Neuronal stem cell (in vitro differentiated cells): ENCODE measurements at regions not wholly inside any gene's neighbourhood (a gene's known extent, or its start where the extent isn't known, plus 50 kb on each side); places are given as distances from the start of the nearest gene placed in this dataset.
"Not testable (repeated sequence)": the region's sequence is repeated elsewhere in the genome, so short reads cannot be mapped to it uniquely, and the experiment has no call there.

ENCODE experiments used
- DNase-seq: peaks from one replicate; pipeline ENCODE4 v3.0.0-alpha.2; 2013; ENCODE audit warnings: low spot score
- H2AFZ ChIP-seq: one replicate; pipeline ENCODE4 v1.6.1; 2013; ENCODE audit warnings: mild to moderate bottlenecking, low read length, inconsistent platforms
- H2AK5ac ChIP-seq: 2 replicates; pipeline ENCODE4 v1.6.1; 2013; ENCODE audit warnings: low read depth, mild to moderate bottlenecking, inconsistent platforms, low read length, moderate library complexity, mixed read lengths
- H2BK120ac ChIP-seq: 2 replicates; pipeline ENCODE4 v1.6.1; 2013; ENCODE audit warnings: low read depth, mild to moderate bottlenecking, inconsistent platforms, low read length, moderate library complexity, mixed read lengths
- H2BK12ac ChIP-seq: one replicate; pipeline ENCODE4 v1.6.1; 2013; ENCODE audit warnings: low read length, inconsistent platforms
- H2BK15ac ChIP-seq: 2 replicates; pipeline ENCODE4 v1.6.1; 2013; ENCODE audit warnings: mild to moderate bottlenecking, low read length, inconsistent platforms, mixed read lengths
- H2BK5ac ChIP-seq: one replicate; pipeline ENCODE4 v1.6.1; 2013; ENCODE audit warnings: inconsistent platforms, mild to moderate bottlenecking, low read length, moderate library complexity
- H3K14ac ChIP-seq: one replicate; pipeline ENCODE4 v1.6.1; 2013; ENCODE audit warnings: low read length, inconsistent platforms
- H3K18ac ChIP-seq: 2 replicates; pipeline ENCODE4 v1.6.1; 2013; ENCODE audit warnings: low read length, inconsistent platforms
- H3K23ac ChIP-seq: 2 replicates; pipeline ENCODE4 v1.6.1; 2013; ENCODE audit warnings: low read depth, mild to moderate bottlenecking, mixed read lengths, low read length, inconsistent platforms; ENCODE audit not compliant: poor library complexity
- H3K27ac ChIP-seq: replicated peaks from 3 replicates; pipeline ENCODE4 v1.5.1; 2013; ENCODE audit warnings: low read length, inconsistent platforms
- H3K27me3 ChIP-seq, 3 experiments: 2 replicates each; pipeline ENCODE4 v1.6.1; 2013; ENCODE audit warnings: low read length in 3 of 3, mild to moderate bottlenecking in 2 of 3, inconsistent platforms in 1 of 3, low read depth in 1 of 3, mixed read lengths in 1 of 3, moderate library complexity in 1 of 3; ENCODE audit not compliant: control insufficient read depth in 3 of 3, insufficient read depth in 3 of 3
- H3K36me3 ChIP-seq, 2 donors: replicated peaks in 1 of 2; 2 replicates each; pipeline ENCODE4 v1.6.1; 2013; ENCODE audit warnings: low read length in 2 of 2; ENCODE audit not compliant: control insufficient read depth in 2 of 2, insufficient read depth in 2 of 2
- H3K4ac ChIP-seq: 2 replicates; pipeline ENCODE4 v1.6.1; 2013; ENCODE audit warnings: inconsistent platforms, mild to moderate bottlenecking, low read length, moderate library complexity
- H3K4me1 ChIP-seq, 2 donors: 1 replicate in 1 of 2; 2 replicates in 1 of 2; pipeline ENCODE4 v1.6.1; 2013; ENCODE audit warnings: low read length in 2 of 2, low read depth in 1 of 2; ENCODE audit not compliant: control insufficient read depth in 2 of 2, insufficient read depth in 1 of 2
- H3K4me2 ChIP-seq: one replicate; pipeline ENCODE4 v1.6.1; 2013; ENCODE audit warnings: mild to moderate bottlenecking, low read length, inconsistent platforms; ENCODE audit not compliant: insufficient read depth, poor library complexity, severe bottlenecking
- H3K4me3 ChIP-seq, 2 donors: 2 replicates each; pipeline ENCODE4 v1.5.1; 2013; ENCODE audit warnings: low read length in 2 of 2, mild to moderate bottlenecking in 2 of 2, inconsistent platforms in 1 of 2, moderate library complexity in 1 of 2
- H3K79me1 ChIP-seq: one replicate; pipeline ENCODE4 v1.6.1; 2013; ENCODE audit warnings: low read depth, mild to moderate bottlenecking, inconsistent platforms, low read length, moderate library complexity
- H3K9ac ChIP-seq: one replicate; pipeline ENCODE4 v1.6.1; 2013; ENCODE audit warnings: mild to moderate bottlenecking, low read depth, low read length, inconsistent platforms; ENCODE audit not compliant: poor library complexity
- H3K9me3 ChIP-seq, 2 donors: replicated peaks in 1 of 2; 2 replicates each; pipeline versions ENCODE3 to v1.6.1; 2013; ENCODE audit warnings: low read length in 2 of 2, mild to moderate bottlenecking in 2 of 2, inconsistent platforms in 1 of 2, low read depth in 1 of 2, mixed read lengths in 1 of 2, moderate library complexity in 1 of 2; ENCODE audit not compliant: control insufficient read depth in 2 of 2, insufficient read depth in 1 of 2
- H4K8ac ChIP-seq: one replicate; pipeline ENCODE4 v1.6.1; 2013; ENCODE audit warnings: low read depth, mild to moderate bottlenecking, inconsistent platforms, low read length, moderate library complexity
- H4K91ac ChIP-seq: one replicate; pipeline ENCODE4 v1.6.1; 2013; ENCODE audit warnings: low read length, low read depth, mild to moderate bottlenecking, inconsistent platforms; ENCODE audit not compliant: poor library complexity
- WGBS, 2 donors: extraction: QIAGEN DNeasy Blood & Tissue Kit; methylation state at CpG; one replicate each; pipeline ENCODE4 v1.1.7; 2013; ENCODE audit warnings: missing lambda C conversion rate in 2 of 2, mixed read lengths in 1 of 2; ENCODE audit not compliant: insufficient read length in 2 of 2, insufficient replicate concordance in 1 of 2; ENCODE audit errors: extremely low coverage in 2 of 2; 5-methylcytosine and 5-hydroxymethylcytosine counted together

DNA sequence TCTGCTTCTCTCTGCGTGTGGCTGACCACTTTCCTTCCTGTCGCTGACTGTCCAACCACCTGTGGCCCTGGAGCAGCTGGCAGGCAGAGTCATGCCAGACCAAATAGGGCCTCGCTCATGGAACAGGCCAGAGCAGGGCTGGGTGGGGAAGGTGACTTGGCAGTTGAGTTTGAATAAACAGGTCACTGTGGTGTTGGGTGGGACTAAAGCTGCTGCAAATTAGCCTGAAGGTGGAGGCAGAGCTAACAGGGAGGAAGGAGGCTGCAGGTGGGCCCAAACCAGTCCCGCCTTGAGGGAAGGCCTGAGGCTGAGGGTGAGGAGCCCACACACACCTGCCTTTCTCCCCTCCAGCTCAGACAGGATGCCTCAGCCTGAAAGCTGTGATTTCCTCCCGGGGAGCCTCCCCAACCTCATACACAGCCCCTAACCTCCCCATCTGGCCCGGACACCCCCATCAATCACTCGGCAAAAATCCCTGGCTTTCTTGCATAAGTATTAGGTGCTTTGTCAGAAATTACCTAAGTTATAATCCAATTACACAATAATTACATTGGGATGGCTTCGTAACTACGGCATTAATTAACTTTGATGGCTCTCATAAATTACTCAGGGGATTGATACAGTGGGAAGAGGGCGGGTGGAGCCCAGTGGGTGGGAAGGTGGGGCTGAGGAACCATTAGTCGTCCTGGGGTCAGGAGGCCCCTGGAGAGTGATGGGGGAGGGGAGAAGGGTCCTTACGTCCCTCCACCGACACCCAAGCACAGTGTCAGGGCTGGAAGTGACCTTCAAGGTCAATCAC is 97.7 kb upstream of the PCBD1 start:
- Histone ChIP-seq H3K27ac (no peak overlapping the region), H3K4me1 (peaks cover 0 to 6% of the 10 kb centered on the region in 2 donors), H3K4ac (no peak overlapping the region), H3K9me3 (no peaks in the 10 kb centered on the region), H2AFZ (no peak overlapping the region), H3K4me2 (no peak overlapping the region), H2AK5ac (no peak overlapping the region), H2BK120ac (no peak overlapping the region), H3K9ac (no peak overlapping the region), H4K91ac (no peak overlapping the region), H2BK5ac (no peak overlapping the region), H2BK15ac (no peak overlapping the region), H3K27me3 (peaks cover 0 to 5% (median 0%) of the 10 kb centered on the region in 3 experiments), H3K79me1 (no peaks in the 10 kb centered on the region), H3K18ac (peak overlapping the region; percentile 48), H4K8ac (no peak overlapping the region), H3K36me3 (no peaks in the 10 kb centered on the region), H3K23ac (no peak overlapping the region), H3K4me3 (no peak overlapping the region), H3K14ac (no peak overlapping the region), H2BK12ac (no peak overlapping the region)
- WGBS, 2 donors, result no CpG with 5 or more reads among the region's 13 CpGs
- DNase-seq, result no peak

DNA sequence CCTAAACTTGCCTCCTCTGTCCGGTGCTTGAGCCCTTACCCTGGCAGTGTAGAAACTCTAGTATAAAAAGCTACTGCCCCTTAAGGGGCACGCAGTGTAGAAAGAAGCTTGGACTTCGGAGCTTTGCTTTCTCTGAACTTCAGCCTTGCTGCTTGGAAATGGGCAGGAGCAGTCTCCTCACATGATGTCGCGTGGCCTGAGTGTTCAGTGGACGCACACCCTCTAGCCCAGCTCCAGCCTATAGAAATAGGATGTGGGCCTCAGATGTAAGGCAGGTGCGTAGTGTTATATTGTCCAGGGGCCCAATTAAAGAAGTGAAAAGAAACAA is 98.2 kb upstream of the PCBD1 start:
- H3K14ac ChIP-seq, result no peak overlapping the region
- no CpG with 5 or more reads among the region's 7 CpGs for WGBS, 2 donors

DNA sequence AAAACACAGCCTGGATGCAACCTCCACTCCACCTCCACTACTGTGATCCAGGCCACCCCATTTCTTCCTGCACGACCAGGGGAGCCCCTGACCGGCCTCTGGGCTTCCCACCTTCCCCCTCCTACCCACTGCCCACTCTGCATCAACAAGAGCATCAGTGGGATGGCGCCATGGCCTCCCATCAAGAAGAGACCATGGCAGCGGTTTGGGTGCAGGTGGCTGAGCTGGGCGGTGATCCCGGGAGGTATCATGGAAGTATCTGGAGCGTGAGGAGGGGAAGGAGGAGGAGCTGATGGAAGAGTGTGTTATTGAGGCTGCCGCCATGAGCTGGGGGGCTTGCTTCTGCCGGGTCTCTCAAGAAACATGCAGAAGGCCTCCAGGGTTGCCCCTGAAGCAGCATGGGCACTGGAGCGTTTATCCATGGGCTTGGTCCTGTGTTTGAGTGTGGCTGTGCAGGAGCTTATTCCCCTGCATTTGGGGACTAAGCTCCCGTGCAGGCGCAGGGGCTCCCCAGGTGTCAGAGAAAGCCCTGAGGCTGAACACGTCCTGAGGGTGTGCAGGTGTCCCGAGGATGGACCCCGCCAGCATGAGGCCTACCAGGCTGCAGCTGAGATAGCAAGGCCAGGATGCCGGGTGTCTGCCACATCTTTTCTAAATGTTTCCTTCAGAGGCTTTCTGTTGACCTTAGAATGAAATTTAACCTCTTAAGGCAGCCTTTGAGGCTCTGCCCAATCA is 99.2 kb upstream of the PCBD1 start:
- peak overlapping the region; percentile 39 for H2BK120ac ChIP-seq
- H4K91ac ChIP-seq, result no peak overlapping the region
- WGBS, 2 donors, result no CpG with 5 or more reads among the region's 16 CpGs
- no peak overlapping the region for H2AK5ac ChIP-seq
- H3K4me1 ChIP-seq, result peaks cover 0 to 6% of the 10 kb centered on the region in 2 donors
- no peak overlapping the region for H3K14ac ChIP-seq
- H2AFZ ChIP-seq, result no peak overlapping the region
- H3K4ac ChIP-seq, result no peak overlapping the region
- H2BK5ac ChIP-seq, result no peak overlapping the region
- H3K18ac ChIP-seq, result peak overlapping the region; percentile 58
- H3K79me1 ChIP-seq, result no peaks in the 10 kb centered on the region
- peaks cover 0 to 5% (median 0%) of the 10 kb centered on the region in 3 experiments for H3K27me3 ChIP-seq
- no peak for DNase-seq
- H4K8ac ChIP-seq, result peak overlapping the region; percentile 44
- H2BK15ac ChIP-seq, result peak overlapping the region; percentile 79
- peak overlapping the region; percentile 12 for H3K9ac ChIP-seq
- H3K4me3 ChIP-seq, result no peak overlapping the region
- H3K23ac ChIP-seq, result no peak overlapping the region
- H3K9me3 ChIP-seq, result no peaks in the 10 kb centered on the region
- H2BK12ac ChIP-seq, result no peak overlapping the region
- no peak overlapping the region for H3K4me2 ChIP-seq
- H3K36me3 ChIP-seq, result no peaks in the 10 kb centered on the region
- H3K27ac ChIP-seq, result no peak overlapping the region

More for the DNA sequence above, 98.2 kb upstream of the PCBD1 start:
- no peak overlapping the region for H2BK5ac ChIP-seq
- no peak overlapping the region for H3K4me3 ChIP-seq
- no peaks in the 10 kb centered on the region for H3K9me3 ChIP-seq
- H2BK12ac ChIP-seq, result no peak overlapping the region
- H3K9ac ChIP-seq, result no peak overlapping the region
- H2BK120ac ChIP-seq, result no peak overlapping the region
- H3K4me2 ChIP-seq, result no peak overlapping the region
- no peak overlapping the region for H3K23ac ChIP-seq
- no peaks in the 10 kb centered on the region for H3K36me3 ChIP-seq
- H3K79me1 ChIP-seq, result no peaks in the 10 kb centered on the region
- no peak for DNase-seq
- no peak overlapping the region for H3K27ac ChIP-seq
- H2AFZ ChIP-seq, result no peak overlapping the region
- H3K4ac ChIP-seq, result no peak overlapping the region
- no peak overlapping the region for H4K8ac ChIP-seq
- no peak overlapping the region for H2AK5ac ChIP-seq
- no peak overlapping the region for H3K18ac ChIP-seq
- H2BK15ac ChIP-seq, result no peak overlapping the region
- H3K27me3 ChIP-seq, result peaks cover 0 to 5% (median 0%) of the 10 kb centered on the region in 3 experiments
- H3K4me1 ChIP-seq, result peaks cover 0 to 6% of the 10 kb centered on the region in 2 donors
- no peak overlapping the region for H4K91ac ChIP-seq

DNA sequence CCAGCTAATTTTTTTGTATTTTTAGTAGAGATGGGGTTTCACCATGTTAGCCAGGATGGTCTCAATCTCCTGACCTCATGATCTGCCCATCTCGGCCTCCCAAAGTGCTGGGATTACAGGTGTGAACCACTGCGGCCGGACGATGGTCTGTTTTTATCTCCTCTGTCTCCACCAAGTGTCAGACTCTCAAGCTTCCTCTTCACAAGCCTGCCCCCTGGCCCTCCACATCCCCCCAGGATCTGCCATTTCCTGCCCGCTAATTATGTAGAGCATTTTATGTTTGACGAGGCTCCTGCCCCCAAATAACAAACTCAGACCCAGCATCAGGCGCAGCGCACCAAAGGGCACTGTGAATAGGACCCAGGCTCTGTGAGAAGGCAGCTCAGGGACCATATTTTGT is 101.8 kb upstream of the PCBD1 start:
- H3K4ac ChIP-seq, DNase-seq, H3K14ac ChIP-seq, H3K9ac ChIP-seq, H3K79me1 ChIP-seq, H2BK15ac ChIP-seq, H3K27me3 ChIP-seq, H3K9me3 ChIP-seq, H3K18ac ChIP-seq, H2BK5ac ChIP-seq, H4K8ac ChIP-seq, H3K4me1 ChIP-seq, H3K4me2 ChIP-seq, H4K91ac ChIP-seq, H2AFZ ChIP-seq, H3K27ac ChIP-seq, H3K36me3 ChIP-seq, H2BK12ac ChIP-seq, H2BK120ac ChIP-seq, H3K4me3 ChIP-seq, H2AK5ac ChIP-seq: not testable (repeated sequence)
- WGBS, 2 donors, result no CpG with 5 or more reads among the region's 8 CpGs
- peak overlapping the region; percentile 10 for H3K23ac ChIP-seq
